Ishikawa (cell line): ENCODE measurements at regions not wholly inside any gene's neighbourhood (a gene's known extent, or its start where the extent isn't known, plus 50 kb on each side); places are given as distances from the start of the nearest gene placed in this dataset.

Source experiments
- CEBPB ChIP-seq: IDR thresholded peaks from 2 replicates; pipeline ENCODE4 v1.6.1; 2012
- CREB1 ChIP-seq: IDR thresholded peaks from 2 replicates; pipeline ENCODE4 v1.6.1; 2012; ENCODE audit warnings: low read depth
- EGR1 ChIP-seq: IDR thresholded peaks from 2 replicates; pipeline ENCODE4 v1.6.1; 2012
- EP300 ChIP-seq: IDR thresholded peaks from 2 replicates; pipeline ENCODE4 v1.6.1; 2012; ENCODE audit warnings: borderline replicate concordance
- MAX ChIP-seq: IDR thresholded peaks from 2 replicates; pipeline ENCODE4 v1.6.1; 2012
- NFIC ChIP-seq: IDR thresholded peaks from 2 replicates; pipeline ENCODE4 v1.6.1; 2012
- RAD21 ChIP-seq: IDR thresholded peaks from 2 replicates; pipeline ENCODE4 v1.6.1; 2012; ENCODE audit warnings: low read depth
- REST ChIP-seq: IDR thresholded peaks from 2 replicates; pipeline ENCODE4 v1.6.1; 2012; ENCODE audit warnings: low read depth, mild to moderate bottlenecking
- TAF1 ChIP-seq: IDR thresholded peaks from 2 replicates; pipeline ENCODE4 v1.6.1; 2012; ENCODE audit warnings: low read depth, mild to moderate bottlenecking
- TCF12 ChIP-seq: IDR thresholded peaks from 2 replicates; pipeline ENCODE4 v1.6.1; 2012; ENCODE audit warnings: low read depth
- USF1 ChIP-seq: IDR thresholded peaks from 2 replicates; pipeline ENCODE4 v1.6.1; 2012
- YY1 ChIP-seq: IDR thresholded peaks from 2 replicates; pipeline ENCODE4 v1.6.1; 2012; ENCODE audit warnings: low read depth
- ZBTB7A ChIP-seq: IDR thresholded peaks from 2 replicates; pipeline ENCODE4 v1.6.1; 2012; ENCODE audit warnings: low read depth

GRCh38 chr17:31629696-31630470 is 229.2 kb downstream of the COPRS start:
- TF ChIP-seq NFIC = no peak
- no peak for TF ChIP-seq CEBPB
- TF ChIP-seq ZBTB7A = no peak
- TF ChIP-seq MAX = no peak
- no peak for TF ChIP-seq USF1
- TF ChIP-seq TAF1 = no peak
- no peak for TF ChIP-seq REST
- no peak for TF ChIP-seq EP300
- TF ChIP-seq TCF12 = no peak
- no peak for TF ChIP-seq YY1
- TF ChIP-seq EGR1 = no peak
- TF ChIP-seq RAD21 = no peak
- no peak for TF ChIP-seq CREB1
